ENCODE measurements at regions not wholly inside any gene's neighbourhood (a gene's known extent, or its start where the extent isn't known, plus 50 kb on each side); places are given as distances from the start of the nearest gene placed in this dataset.

- H3K36me3 ChIP-seq = no peaks in the 10 kb centered on the region
- no peak overlapping the region for H3K4me3 ChIP-seq
- no peaks in the 10 kb centered on the region for H3K9me3 ChIP-seq
- TF ChIP-seq CTCF (IDR thresholded peaks at IDR 0.05) = no peak
- no peak for DNase-seq (ENCODE audit: low spot score)
- no peaks in the 10 kb centered on the region for H3K4me1 ChIP-seq
- no peaks in the 10 kb centered on the region for H3K27me3 ChIP-seq
- H3K27ac ChIP-seq = no peak overlapping the region
Observed at GRCh38 chr15:91733661-91734060, 119.8 kb upstream of the SLCO3A1 start.

GRCh38 chr15:91737151-91737818 is 116.2 kb upstream of the SLCO3A1 start:
- H3K4me1 ChIP-seq = no peaks in the 10 kb centered on the region
- no peak overlapping the region for H3K4me3 ChIP-seq
- H3K9me3 ChIP-seq = no peaks in the 10 kb centered on the region
- no peaks in the 10 kb centered on the region for H3K36me3 ChIP-seq
- DNase-seq (ENCODE audit: low spot score) = no peak
- H3K27ac ChIP-seq = no peak overlapping the region
- no peaks in the 10 kb centered on the region for H3K27me3 ChIP-seq
- TF ChIP-seq CTCF (IDR thresholded peaks at IDR 0.05) = no peak

- H3K36me3 ChIP-seq = no peaks in the 10 kb centered on the region
- H3K27me3 ChIP-seq = no peaks in the 10 kb centered on the region
- no peak for DNase-seq (ENCODE audit: low spot score)
- no peak overlapping the region for H3K27ac ChIP-seq
- H3K4me3 ChIP-seq = no peak overlapping the region
- H3K9me3 ChIP-seq = no peaks in the 10 kb centered on the region
- no peaks in the 10 kb centered on the region for H3K4me1 ChIP-seq
- TF ChIP-seq CTCF (IDR thresholded peaks at IDR 0.05) = no peak
Observed at GRCh38 chr15:91741986-91742385, 111.5 kb upstream of the SLCO3A1 start.

GRCh38 chr15:91751611-91752010 is 101.9 kb upstream of the SLCO3A1 start:
- H3K27me3 ChIP-seq = no peaks in the 10 kb centered on the region
- no peak for TF ChIP-seq CTCF (IDR thresholded peaks at IDR 0.05)
- no peak for DNase-seq (ENCODE audit: low spot score)
- H3K4me1 ChIP-seq = no peaks in the 10 kb centered on the region
- no peak overlapping the region for H3K4me3 ChIP-seq
- H3K9me3 ChIP-seq = no peaks in the 10 kb centered on the region
- no peak overlapping the region for H3K27ac ChIP-seq
- H3K36me3 ChIP-seq = no peaks in the 10 kb centered on the region

- Histone ChIP-seq H3K4me3 (no peak overlapping the region), H3K9me3 (no peaks in the 10 kb centered on the region), H3K27me3 (no peaks in the 10 kb centered on the region), H3K27ac (no peak overlapping the region), H3K4me1 (no peaks in the 10 kb centered on the region), H3K36me3 (no peaks in the 10 kb centered on the region)
- DNase-seq (ENCODE audit: low spot score) = no peak
- TF ChIP-seq CTCF (IDR thresholded peaks at IDR 0.05) = no peak
Observed at GRCh38 chr15:91752081-91752785, 101.3 kb upstream of the SLCO3A1 start.
